ENCODE measurements at regions not wholly inside any gene's neighbourhood (a gene's known extent, or its start where the extent isn't known, plus 50 kb on each side); places are given as distances from the start of the nearest gene placed in this dataset.
A peak's percentile ranks its signal among the peaks of the same experiment; 100 is the strongest.

GRCh38 chr3:170699158-170700053 is 113.5 kb upstream of the SLC7A14 start:
- Histone ChIP-seq H3K27me3 (no peaks in the 10 kb centered on the region), H3K9me3 (no peaks in the 10 kb centered on the region), H3K4me1 (no peaks in the 10 kb centered on the region), H3K36me3 (no peaks in the 10 kb centered on the region), H3K27ac (peak overlapping the region; percentile 22 to 64), H3K4me3 (no peak overlapping the region)
- DNase-seq (ENCODE audit: low spot score in 2 of 2), result no peak
- intact Hi-C loops (cut with DNase I; ENCODE audit: low total_unique reads), result no loop called here
- TF ChIP-seq CTCF (IDR thresholded peaks at IDR 0.05), result no peak
- TF ChIP-seq POLR2A (IDR thresholded peaks at IDR 0.05), result no peak
- no peak for TF ChIP-seq POLR2AphosphoS5 (IDR thresholded peaks at IDR 0.05)

GRCh38 chr3:170697908-170698307 is 112.0 kb upstream of the SLC7A14 start:
- no peaks in the 10 kb centered on the region for H3K36me3 ChIP-seq
- intact Hi-C loops (cut with DNase I; ENCODE audit: low total_unique reads), result no loop called here
- H3K9me3 ChIP-seq, result no peaks in the 10 kb centered on the region
- H3K27ac ChIP-seq, result no peak overlapping the region
- H3K4me1 ChIP-seq, result no peaks in the 10 kb centered on the region
- TF ChIP-seq POLR2A (IDR thresholded peaks at IDR 0.05), result no peak
- no peak for TF ChIP-seq POLR2AphosphoS5 (IDR thresholded peaks at IDR 0.05)
- no peak for TF ChIP-seq CTCF (IDR thresholded peaks at IDR 0.05)
- DNase-seq (ENCODE audit: low spot score in 2 of 2), result no peak
- H3K27me3 ChIP-seq, result no peaks in the 10 kb centered on the region
- no peak overlapping the region for H3K4me3 ChIP-seq

GRCh38 chr3:170697131-170697530 is 111.3 kb upstream of the SLC7A14 start:
- no peaks in the 10 kb centered on the region for H3K36me3 ChIP-seq
- H3K27ac ChIP-seq, result no peak overlapping the region
- H3K27me3 ChIP-seq, result no peaks in the 10 kb centered on the region
- no peak for DNase-seq (ENCODE audit: low spot score in 2 of 2)
- no peaks in the 10 kb centered on the region for H3K4me1 ChIP-seq
- no peak overlapping the region for H3K4me3 ChIP-seq
- TF ChIP-seq CTCF (IDR thresholded peaks at IDR 0.05), result no peak
- TF ChIP-seq POLR2A (IDR thresholded peaks at IDR 0.05), result no peak
- TF ChIP-seq POLR2AphosphoS5 (IDR thresholded peaks at IDR 0.05), result no peak
- H3K9me3 ChIP-seq, result no peaks in the 10 kb centered on the region
- intact Hi-C loops (cut with DNase I; ENCODE audit: low total_unique reads), result no loop called here

- no peak for DNase-seq (ENCODE audit: low spot score in 2 of 2)
- Histone ChIP-seq H3K27ac (no peak overlapping the region), H3K4me1 (no peaks in the 10 kb centered on the region), H3K36me3 (no peaks in the 10 kb centered on the region), H3K9me3 (no peaks in the 10 kb centered on the region), H3K27me3 (no peaks in the 10 kb centered on the region), H3K4me3 (no peak overlapping the region)
- intact Hi-C loops (cut with DNase I; ENCODE audit: low total_unique reads), result no loop called here
- TF ChIP-seq POLR2A (IDR thresholded peaks at IDR 0.05), result no peak
Observed at GRCh38 chr3:170695486-170696064, 109.7 kb upstream of the SLC7A14 start.

- no peaks in the 10 kb centered on the region for H3K36me3 ChIP-seq
- TF ChIP-seq CTCF (IDR thresholded peaks at IDR 0.05) (no peak), POLR2A (IDR thresholded peaks at IDR 0.05) (no peak), POLR2AphosphoS5 (IDR thresholded peaks at IDR 0.05) (no peak)
- no peaks in the 10 kb centered on the region for H3K27me3 ChIP-seq
- H3K4me1 ChIP-seq, result no peaks in the 10 kb centered on the region
- H3K4me3 ChIP-seq, result no peak overlapping the region
- no peak for DNase-seq (ENCODE audit: low spot score in 2 of 2)
- H3K27ac ChIP-seq, result no peak overlapping the region
- intact Hi-C loops (cut with DNase I; ENCODE audit: low total_unique reads), result no loop called here
- no peaks in the 10 kb centered on the region for H3K9me3 ChIP-seq
Observed at GRCh38 chr3:170692720-170693119, 106.8 kb upstream of the SLC7A14 start.

All from breast epithelium (tissue), 4 donors.